GM18951 (cell line): ENCODE measurements at regions not wholly inside any gene's neighbourhood (a gene's known extent, or its start where the extent isn't known, plus 50 kb on each side); places are given as distances from the start of the nearest gene placed in this dataset.

Experiments used
- POLR2A ChIP-seq: IDR thresholded peaks from 4 replicates; pipeline ENCODE4 v1.6.1; 2011; ENCODE audit warnings: mild to moderate bottlenecking; ENCODE audit not compliant: insufficient read length, insufficient read depth; ENCODE audit errors: extremely low read depth
- in situ Hi-C: fragments of 300-500 bp; cut with MboI; formaldehyde crosslinking; loops from one replicate; pipeline ENCODE4 v1.12.0; 2022; ENCODE audit warnings: low sequenced_read_pairs, mixed read lengths, inconsistent platforms; ENCODE audit not compliant: unreplicated experiment

DNA sequence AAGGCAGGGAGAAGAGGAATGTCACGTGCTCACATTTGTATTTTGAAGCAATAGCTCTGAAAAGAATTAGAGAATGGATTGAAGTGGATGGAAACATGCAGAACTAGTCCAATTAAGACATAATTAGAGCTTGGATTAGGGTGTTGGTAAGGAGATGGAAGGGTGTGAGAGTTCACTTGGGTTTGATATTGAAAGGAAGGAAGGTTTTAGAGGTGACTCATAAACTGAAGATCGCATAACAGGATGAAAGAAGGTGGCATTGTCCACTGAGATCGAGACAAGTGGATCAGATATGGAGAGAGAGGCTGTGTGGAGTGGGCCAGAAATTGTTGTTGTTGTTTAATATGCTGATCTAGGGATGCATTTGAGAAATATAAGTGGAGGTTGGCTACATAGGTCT, 244.0 kb upstream of the SMIM31 start:
- no peak for TF ChIP-seq POLR2A
- in situ Hi-C loops = no loop called here

DNA sequence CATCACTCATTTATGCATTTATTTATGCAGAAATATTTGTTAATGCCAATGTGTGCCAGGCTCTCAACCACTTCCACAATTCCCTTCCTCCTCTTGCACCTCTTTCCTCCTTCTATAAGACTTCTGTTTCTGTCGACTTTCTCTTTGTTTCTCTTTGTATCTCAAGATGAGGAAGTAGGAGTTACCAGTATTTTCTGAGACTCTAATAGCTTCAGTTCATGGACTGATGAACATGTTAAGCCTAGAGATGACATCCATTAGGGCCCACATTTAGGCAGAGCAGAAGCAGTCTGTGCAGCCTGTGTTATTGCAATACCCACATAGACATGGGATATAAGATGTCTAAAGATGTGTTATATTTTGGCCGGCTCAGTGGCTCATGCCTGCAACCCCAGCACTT, 241.8 kb upstream of the SMIM31 start:
- TF ChIP-seq POLR2A = no peak
- in situ Hi-C loops = no loop called here

DNA sequence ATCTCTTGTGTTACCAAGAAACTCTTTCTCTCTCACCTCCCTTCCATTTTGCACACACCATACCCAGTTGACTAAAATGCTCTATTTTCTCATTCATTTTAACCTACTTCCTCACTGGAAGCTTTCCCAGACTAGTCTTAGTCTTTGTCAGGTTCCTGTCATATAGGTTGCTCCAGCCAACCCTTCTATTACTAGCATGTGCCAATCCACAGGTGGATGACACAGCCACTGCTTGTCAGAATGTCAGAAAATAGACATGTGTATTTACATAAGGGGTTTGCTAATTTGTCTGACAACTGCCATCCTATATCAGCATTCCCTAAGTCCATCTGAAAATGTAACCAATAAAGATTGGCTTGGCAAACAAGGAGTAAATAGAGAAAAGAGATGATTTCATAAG, 239.2 kb upstream of the SMIM31 start:
- no peak for TF ChIP-seq POLR2A
- in situ Hi-C loops = no loop called here

DNA sequence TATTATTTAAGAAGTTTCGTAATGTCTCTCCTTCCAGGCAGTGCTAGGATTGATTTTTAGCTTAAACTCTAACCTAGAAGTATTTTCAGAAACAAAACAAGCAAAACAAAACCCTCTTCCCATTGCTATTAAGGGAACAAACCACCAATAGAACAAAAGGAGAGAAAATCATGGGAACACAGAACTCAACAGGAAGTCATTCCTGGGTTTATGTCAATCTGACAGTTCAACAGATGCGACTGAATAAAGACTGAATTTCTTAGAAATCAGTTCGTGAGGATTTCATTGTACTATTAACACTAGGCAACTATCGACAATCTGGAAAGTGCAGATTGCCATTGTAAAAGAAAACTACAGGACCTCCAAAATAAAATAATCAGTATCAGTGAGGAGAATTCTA, 229.1 kb upstream of the SMIM31 start:
- TF ChIP-seq POLR2A = no peak
- in situ Hi-C loops = no loop called here

DNA sequence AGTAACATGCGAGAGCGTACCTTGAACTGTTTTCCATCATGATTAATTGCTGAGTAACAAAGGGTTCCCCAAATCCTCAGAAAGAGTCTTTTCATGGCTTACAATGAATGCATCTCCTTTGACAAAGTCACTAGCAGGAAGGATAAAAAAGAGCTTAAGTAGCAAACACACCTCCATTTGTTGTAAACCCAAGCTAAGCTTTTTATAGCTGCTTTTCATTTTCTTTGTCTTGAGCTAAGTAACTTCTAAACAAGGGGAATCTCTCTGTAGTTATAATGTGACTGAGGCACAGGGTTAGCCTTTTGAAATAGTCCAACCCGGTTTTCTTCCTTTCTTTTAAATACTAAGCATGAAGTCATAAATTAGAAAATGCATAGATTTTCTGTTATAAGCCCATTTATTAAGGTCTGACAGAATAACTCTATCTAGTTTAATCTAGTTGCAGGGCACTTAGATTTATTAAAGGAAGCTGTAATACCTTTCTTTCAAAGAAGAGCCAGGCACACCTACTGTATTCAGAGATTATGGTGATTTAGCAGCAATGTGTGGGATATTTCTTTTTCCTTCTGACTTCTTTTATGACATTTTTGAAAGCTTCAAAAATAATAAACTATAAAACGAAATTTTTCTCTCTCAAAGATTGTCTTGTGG, 226.9 kb upstream of the SMIM31 start:
- in situ Hi-C loops = no loop called here
- TF ChIP-seq POLR2A = no peak

DNA sequence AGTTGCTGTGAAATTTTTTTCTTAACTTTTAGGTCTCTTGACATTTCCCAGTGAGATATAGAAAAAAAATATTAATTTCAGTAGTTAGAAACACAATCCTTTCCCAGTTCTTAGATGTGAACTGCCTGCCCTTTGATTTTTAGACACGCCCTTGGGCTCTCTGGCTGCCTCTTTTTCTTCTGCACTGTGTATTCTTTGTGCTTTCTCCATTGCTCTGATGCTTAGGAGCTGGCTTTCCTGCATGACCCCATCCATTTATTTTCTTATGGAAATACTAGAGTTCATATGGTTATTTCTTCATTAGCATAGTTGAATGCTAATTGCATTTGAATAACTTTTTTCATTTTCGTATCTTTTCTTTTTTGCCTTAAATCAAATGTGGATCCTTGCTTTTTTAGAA, 224.9 kb upstream of the SMIM31 start:
- in situ Hi-C loops = no loop called here
- TF ChIP-seq POLR2A = no peak

DNA sequence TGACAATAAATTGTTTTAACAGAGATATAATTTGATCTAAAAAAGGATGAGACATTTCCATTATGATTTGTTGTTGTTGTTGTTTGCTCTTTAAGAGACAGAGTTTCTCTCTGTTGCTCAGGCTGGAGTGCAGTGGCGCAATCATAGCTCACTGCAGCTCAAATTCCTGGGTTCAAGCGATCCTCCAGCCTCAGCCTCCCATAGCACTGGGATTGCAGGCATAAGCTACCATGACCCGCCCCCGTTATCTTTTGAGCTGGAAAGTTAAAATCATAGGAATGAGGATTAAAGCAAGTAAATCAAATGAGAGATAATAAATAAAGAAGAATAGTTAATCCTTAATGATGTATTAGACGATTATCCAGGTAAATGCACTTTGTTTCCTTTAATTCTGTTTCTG, 224.4 kb upstream of the SMIM31 start:
- TF ChIP-seq POLR2A = no peak
- in situ Hi-C loops = no loop called here

DNA sequence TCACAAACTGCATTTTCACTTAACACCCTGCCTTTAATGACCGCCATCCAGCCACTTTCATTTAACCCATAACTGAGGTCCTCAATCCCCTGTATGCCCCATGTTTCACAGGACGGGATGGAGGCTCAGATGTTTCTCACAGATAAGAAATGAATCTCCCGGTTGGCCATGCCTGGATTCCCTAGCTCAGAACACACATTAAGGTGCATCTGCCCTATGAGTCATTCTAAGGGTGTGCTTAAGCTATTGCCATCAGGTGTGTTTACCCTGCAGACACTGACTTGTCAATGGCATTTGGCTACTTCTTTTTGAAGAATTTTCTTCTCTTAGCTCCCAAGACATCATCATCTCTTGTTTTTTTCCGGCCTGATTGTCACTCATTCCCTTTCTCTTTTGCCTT, 222.6 kb upstream of the SMIM31 start:
- in situ Hi-C loops = no loop called here
- TF ChIP-seq POLR2A = no peak

DNA sequence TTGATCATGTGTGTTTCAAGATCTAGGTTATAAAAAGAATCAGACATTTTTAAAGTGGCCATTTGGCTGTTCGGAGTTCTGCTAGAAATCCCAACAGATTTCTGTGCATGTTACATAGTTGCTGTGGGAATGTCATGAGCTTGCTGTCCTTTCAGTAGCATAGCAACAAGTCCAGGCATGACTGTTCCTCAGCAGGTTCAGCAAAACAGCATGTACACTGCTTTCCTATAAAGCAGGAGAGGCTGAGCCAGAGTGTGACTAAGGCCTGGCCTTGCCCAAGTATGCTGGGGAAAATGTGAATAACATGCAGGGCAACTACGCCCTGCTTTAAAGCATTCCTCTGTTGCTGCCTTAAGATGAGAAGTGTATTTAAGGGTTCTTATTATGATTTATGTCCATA, 217.1 kb upstream of the SMIM31 start:
- TF ChIP-seq POLR2A = no peak
- in situ Hi-C loops = no loop called here

DNA sequence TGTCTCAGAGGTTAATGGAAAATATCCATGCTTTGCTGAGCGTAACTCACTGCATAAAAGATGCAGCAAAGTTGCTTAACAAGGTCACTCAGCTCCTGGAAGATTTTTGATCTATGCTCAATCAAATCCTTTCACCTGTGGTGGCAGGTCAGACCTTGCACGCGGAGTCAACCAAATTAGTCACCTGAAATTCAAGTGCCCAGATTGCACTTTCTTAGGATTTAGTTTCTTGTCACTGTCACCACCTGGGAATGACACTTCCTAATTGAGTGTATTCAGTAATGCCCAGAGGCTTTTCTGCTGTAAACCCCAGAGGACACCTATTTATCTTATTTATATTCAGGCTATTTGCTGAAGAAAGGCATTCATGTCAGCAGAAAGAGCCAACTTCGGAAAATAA, 215.8 kb upstream of the SMIM31 start:
- no peak for TF ChIP-seq POLR2A
- in situ Hi-C loops = no loop called here

DNA sequence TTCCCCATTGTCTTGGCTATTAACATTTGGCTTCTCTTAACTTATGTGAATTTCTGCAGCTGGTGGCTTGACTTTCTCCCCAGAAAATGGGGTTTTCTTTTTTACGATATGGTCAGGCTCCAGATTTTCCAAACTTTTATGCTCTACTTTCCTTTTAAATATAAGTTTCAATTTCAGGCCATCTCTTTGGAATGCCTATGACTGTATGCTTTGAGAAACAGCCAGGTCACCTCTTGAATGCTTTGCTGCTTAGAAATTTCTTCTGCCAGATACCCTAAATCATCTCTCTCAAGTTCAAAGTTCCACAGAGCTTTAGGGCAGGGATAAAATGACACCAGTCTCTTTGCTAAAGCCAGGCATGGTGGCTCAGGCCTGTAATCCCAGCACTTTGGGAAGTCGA, 212.9 kb upstream of the SMIM31 start:
- TF ChIP-seq POLR2A = no peak
- in situ Hi-C loops = no loop called here

DNA sequence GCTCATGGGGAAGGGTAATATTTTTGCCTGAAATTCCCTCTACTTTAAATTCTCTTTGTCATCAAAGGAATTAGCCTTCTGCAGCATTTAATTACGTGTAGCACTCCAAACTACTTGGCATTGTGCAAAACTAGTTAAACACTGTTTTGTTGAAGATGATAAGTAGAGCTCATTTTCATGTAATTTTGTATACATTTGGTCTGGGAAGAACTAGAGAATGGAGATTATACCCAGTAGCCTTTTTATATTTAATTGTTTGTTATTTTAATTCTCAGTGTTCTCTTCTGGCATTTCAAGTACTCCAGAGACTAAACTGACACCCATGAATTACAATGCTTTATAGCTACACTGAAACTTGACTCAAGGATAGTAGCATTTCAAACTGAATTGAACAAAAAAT, 211.5 kb upstream of the SMIM31 start:
- TF ChIP-seq POLR2A = no peak
- in situ Hi-C loops = no loop called here

DNA sequence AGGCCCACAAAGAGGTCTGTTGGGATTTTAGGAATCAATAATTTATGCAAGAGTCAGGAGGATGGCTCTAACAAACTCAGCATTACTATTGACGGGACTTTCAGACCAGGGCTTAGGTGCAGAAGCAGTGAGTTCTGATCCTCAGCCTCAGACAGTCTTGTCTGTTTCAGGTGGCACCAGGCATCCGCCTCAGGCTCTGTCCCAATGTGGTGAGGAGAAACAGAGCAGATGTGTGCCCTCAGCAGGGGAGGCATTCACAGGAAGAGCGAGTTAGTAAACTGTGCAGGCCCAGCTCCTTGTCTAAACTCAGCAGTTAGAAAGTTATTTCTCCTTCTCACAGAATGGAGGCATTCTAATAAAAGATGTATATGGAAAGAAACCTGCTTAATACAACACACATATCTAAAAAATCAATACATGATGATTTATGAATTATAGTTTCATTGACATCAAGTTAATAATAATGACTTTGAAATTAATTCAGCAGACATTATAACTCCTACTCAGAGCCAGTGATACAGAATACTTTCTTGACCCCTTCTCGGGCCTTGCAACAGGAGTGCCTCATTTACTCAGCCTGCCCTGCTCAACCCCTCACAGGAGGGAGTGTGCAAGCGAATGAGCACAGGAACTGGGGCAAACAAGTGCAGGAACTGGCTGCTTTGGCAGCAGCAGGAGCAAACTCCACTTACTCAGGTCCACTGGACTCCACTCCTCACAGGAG, 202.8 kb upstream of the SMIM31 start:
- in situ Hi-C loops = no loop called here

DNA sequence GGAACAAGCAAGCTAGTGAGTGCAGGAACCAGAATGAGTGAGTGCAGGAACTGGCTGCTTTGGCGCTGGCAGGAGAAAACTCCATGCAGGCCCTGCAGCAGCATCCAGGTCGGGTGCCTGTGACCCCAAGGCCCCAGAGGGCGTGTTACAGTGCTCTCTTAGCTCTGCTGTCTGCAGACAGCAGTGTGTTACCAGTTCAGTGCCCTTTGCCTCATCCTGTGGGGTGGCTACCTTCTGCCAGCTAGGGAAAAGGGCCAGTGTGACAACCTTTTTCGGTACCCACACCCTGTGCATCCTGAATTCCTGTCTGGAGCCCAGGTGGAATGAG, 202.3 kb upstream of the SMIM31 start:
- in situ Hi-C loops = no loop called here
- no peak for TF ChIP-seq POLR2A

More for the DNA sequence above, 202.8 kb upstream of the SMIM31 start:
- TF ChIP-seq POLR2A = no peak

DNA sequence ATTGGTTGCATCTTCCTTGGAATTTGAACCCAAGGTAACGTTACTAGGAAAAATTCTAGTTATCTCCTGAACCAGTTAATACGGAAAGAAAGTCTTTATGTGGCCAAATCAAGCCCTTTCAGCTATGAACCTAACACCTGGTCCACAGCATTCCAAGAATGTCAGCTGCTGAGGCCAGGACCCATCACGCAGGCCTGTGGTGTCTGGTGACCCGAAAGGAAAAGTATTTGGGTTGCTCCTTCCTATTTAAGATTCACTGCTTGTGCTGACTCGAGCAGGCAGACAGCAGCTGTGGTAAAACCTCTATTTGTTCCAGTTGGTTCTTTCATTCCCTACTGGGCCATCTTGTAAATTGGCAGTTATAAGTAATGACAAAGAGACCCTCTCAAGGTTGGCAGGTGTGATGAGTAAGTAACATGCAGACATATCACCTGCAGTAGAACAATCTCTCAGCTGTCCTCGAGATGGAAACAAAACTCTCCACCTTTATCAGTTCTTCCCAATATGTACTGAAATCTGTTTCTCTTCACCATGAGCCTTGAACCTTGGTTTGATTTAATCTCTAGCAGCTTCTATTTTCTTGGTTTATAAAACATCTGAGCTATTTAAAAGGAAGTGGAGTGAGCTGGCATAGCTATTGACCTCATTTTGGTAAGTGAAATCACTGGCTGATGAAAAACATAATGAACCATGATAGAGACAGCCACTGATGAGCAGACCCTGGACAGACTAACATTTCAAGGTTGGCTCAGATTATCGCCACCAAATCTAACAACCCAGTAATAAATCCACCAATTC, 182.1 kb upstream of the SMIM31 start:
- in situ Hi-C loops = no loop called here
- no peak for TF ChIP-seq POLR2A
